ENCODE measurements at regions not wholly inside any gene's neighbourhood (a gene's known extent, or its start where the extent isn't known, plus 50 kb on each side); places are given as distances from the start of the nearest gene placed in this dataset.

DNA sequence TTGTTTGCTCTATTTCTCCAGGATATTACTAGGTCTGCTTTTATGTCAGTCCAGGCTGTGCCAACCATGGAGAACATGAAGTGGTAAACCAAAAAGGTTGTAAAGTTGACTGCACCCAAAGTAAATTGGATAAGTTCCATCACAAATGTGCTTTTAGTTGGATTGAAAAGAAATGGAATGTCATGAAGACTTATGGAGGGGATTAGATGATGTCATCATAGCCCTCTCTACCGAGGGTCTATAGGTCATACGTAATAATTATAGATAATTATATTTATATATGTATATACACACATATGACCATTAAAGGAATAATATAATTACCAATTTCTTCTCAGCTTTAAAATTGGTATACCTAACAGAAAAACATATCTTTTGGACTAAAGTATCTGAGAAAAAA, 714.9 kb downstream of the NOVA1 start:
- ATAC-seq (no peak), FAIRE-seq (no peak)
- intact Hi-C loops (cut with micrococcal nuclease), result no loop called here

More for the DNA sequence above, 714.9 kb downstream of the NOVA1 start:
- H3K4me2 ChIP-seq (ENCODE audit: insufficient read depth, low read length), result no peak overlapping the region
- no peak for DNase-seq (ENCODE audit: extremely low read depth in 1 of 4, low spot score in 3 of 4)
- in situ Hi-C loops (cut with MboI), result no loop called here
- H3K9me1 ChIP-seq (ENCODE audit: control insufficient read depth, insufficient read depth, low read length), result no peaks in the 10 kb centered on the region
- no peaks in the 10 kb centered on the region for H4K20me1 ChIP-seq (replicated peaks; ENCODE audit: control insufficient read depth, insufficient read depth, low read length)
- no peak for TF ChIP-seq GABPB1 (CRISPR knock-in tag; IDR thresholded peaks at IDR 0.05)
- no peak for TF ChIP-seq DIDO1 (tag; IDR thresholded peaks at IDR 0.05; ENCODE audit: low read depth)
- TF ChIP-seq NR2F6 (CRISPR knock-in tag; IDR thresholded peaks at IDR 0.05), result no peak
- TF ChIP-seq, protein P1, sequence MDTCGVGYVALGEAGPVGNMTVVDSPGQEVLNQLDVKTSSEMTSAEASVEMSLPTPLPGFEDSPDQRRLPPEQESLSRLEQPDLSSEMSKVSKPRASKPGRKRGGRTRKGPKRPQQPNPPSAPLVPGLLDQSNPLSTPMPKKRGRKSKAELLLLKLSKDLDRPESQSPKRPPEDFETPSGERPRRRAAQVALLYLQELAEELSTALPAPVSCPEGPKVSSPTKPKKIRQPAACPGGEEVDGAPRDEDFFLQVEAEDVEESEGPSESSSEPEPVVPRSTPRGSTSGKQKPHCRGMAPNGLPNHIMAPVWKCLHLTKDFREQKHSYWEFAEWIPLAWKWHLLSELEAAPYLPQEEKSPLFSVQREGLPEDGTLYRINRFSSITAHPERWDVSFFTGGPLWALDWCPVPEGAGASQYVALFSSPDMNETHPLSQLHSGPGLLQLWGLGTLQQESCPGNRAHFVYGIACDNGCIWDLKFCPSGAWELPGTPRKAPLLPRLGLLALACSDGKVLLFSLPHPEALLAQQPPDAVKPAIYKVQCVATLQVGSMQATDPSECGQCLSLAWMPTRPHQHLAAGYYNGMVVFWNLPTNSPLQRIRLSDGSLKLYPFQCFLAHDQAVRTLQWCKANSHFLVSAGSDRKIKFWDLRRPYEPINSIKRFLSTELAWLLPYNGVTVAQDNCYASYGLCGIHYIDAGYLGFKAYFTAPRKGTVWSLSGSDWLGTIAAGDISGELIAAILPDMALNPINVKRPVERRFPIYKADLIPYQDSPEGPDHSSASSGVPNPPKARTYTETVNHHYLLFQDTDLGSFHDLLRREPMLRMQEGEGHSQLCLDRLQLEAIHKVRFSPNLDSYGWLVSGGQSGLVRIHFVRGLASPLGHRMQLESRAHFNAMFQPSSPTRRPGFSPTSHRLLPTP (IDR thresholded peaks at IDR 0.05; ENCODE audit: borderline replicate concordance, extremely low read depth, insufficient read length), result no peak
- no peak for TF ChIP-seq BRF1 (IDR thresholded peaks at IDR 0.05; ENCODE audit: borderline replicate concordance, extremely low read depth, insufficient read length)
- no peak for TF ChIP-seq MCM7 (IDR thresholded peaks at IDR 0.05)
- no peaks in the 10 kb centered on the region for H3K9me3 ChIP-seq (replicated peaks; ENCODE audit: control insufficient read depth, insufficient read depth, low read depth, low read length)
- H3K4me3 ChIP-seq, result no peak overlapping the region
- POLR2A ChIA-PET, result no interaction called here
- H3K27ac ChIP-seq (ENCODE audit: extremely low read depth, low read depth, low read length), result no peak overlapping the region
- no peak overlapping the region for H2AFZ ChIP-seq (ENCODE audit: low read depth, low read length)
- no peak overlapping the region for H3K9ac ChIP-seq (ENCODE audit: insufficient read depth in 1 of 2, low read depth in 2 of 2, low read length in 2 of 2)
- no peaks in the 10 kb centered on the region for H3K27me3 ChIP-seq (ENCODE audit: control insufficient read depth in 2 of 2, insufficient read depth in 2 of 2, low read length in 2 of 2)
- H3K4me1 ChIP-seq (replicated peaks in 1 of 2; ENCODE audit: control insufficient read depth in 2 of 2, insufficient read depth in 2 of 2, low read length in 2 of 2), result no peaks in the 10 kb centered on the region
- BruUV-seq (replicated peaks), result no TSS peak
- 0% methylated on average over 2 of the region's 2 CpGs for WGBS (ENCODE audit: insufficient coverage, low coverage, missing lambda C conversion rate)
- H3K36me3 ChIP-seq (ENCODE audit: control insufficient read depth, insufficient read depth, low read length), result no peaks in the 10 kb centered on the region
- CTCF ChIA-PET (ENCODE audit: low intra/inter-chr PET ratio), result no interaction called here
- no peaks in the 10 kb centered on the region for H3K79me2 ChIP-seq (ENCODE audit: control insufficient read depth, insufficient read depth, low read length)

Data from K562 (cell line).